GM12891 (cell line): ENCODE measurements at regions not wholly inside any gene's neighbourhood (a gene's known extent, or its start where the extent isn't known, plus 50 kb on each side); places are given as distances from the start of the nearest gene placed in this dataset.

Experiments used
- SPI1 ChIP-seq: IDR thresholded peaks from 2 replicates; pipeline ENCODE4 v1.6.1; 2011; ENCODE audit warnings: low read depth, low read length, control low read depth
- TAF1 ChIP-seq: IDR thresholded peaks from 2 replicates; pipeline ENCODE4 v1.6.1; 2011; ENCODE audit warnings: low read depth, low read length, control low read depth

- no peak for TF ChIP-seq SPI1
- no peak for TF ChIP-seq TAF1
These were observed 317.0 kb downstream of the MAF start for GRCh38 chr16:79283578-79283977.
